ENCODE measurements at regions not wholly inside any gene's neighbourhood (a gene's known extent, or its start where the extent isn't known, plus 50 kb on each side); places are given as distances from the start of the nearest gene placed in this dataset.
"Not testable (repeated sequence)": the region's sequence is repeated elsewhere in the genome, so short reads cannot be mapped to it uniquely, and the experiment has no call there.

DNA sequence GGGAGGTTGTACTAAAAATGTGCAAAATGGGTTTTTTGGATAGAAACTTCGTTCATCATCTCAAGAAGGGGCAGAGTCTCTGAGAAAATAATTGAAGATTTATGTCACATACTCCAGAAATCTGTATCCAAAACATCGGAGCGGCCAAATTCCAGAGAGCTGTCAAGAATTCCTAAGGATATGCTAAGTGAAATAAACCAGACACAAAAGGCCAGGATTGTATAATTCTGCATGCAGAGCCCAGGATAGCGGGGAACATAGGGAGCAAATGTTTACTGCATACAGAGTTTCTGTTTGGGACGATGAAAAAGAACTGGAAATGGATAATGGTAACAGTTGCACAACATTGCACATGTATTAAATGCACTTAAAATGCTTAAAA is 224.2 kb upstream of the AUTS2 start:
- WGBS, 5 donors = 39 to 77% (median 69%) methylated on average over 5 of the region's 5 CpGs
- peak in 1 of 2 donors; percentile 78 for DNase-seq
- Histone ChIP-seq H3K4me1 (peaks cover 0 to 13% (median 4%) of the 10 kb centered on the region in 4 donors), H3K9me3 (no peaks in the 10 kb centered on the region), H3K27ac (no peak overlapping the region), H3K4me3 (no peak overlapping the region), H3K27me3 (no peaks in the 10 kb centered on the region), H3K36me3 (no peaks in the 10 kb centered on the region)
- intact Hi-C loops (cut with DNase I; ENCODE audit: low total_unique reads) = no loop called here
- no peak for TF ChIP-seq EP300 (IDR thresholded peaks at IDR 0.05)

DNA sequence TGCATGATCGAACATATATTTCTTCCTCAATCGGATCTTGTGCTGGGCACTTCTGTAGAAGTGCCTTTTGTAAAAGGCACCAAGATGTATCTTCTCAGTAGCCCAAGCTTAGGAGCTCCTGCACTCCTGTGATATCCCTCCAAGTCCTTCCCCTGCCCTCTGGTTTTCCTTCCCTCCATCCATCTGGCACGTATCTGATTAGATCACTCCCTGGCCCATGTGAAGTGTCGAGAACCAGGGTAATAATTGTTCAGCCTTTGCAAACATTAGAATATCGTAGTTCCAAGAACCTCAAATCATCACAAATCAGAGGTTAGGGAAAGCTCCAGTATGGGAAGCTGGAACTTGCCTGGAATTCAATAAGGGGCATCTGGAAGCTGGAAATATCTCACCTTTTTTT is 221.1 kb upstream of the AUTS2 start:
- Histone ChIP-seq H3K36me3 (no peaks in the 10 kb centered on the region), H3K9me3 (no peaks in the 10 kb centered on the region), H3K27me3 (no peaks in the 10 kb centered on the region), H3K4me3 (no peak overlapping the region), H3K4me1 (peaks cover 0 to 13% (median 4%) of the 10 kb centered on the region in 4 donors), H3K27ac (no peak overlapping the region)
- intact Hi-C loops (cut with DNase I; ENCODE audit: low total_unique reads) = no loop called here
- WGBS, 5 donors = 55 to 65% (median 62%) methylated on average over 5 of the region's 5 CpGs
- TF ChIP-seq, protein P1, sequence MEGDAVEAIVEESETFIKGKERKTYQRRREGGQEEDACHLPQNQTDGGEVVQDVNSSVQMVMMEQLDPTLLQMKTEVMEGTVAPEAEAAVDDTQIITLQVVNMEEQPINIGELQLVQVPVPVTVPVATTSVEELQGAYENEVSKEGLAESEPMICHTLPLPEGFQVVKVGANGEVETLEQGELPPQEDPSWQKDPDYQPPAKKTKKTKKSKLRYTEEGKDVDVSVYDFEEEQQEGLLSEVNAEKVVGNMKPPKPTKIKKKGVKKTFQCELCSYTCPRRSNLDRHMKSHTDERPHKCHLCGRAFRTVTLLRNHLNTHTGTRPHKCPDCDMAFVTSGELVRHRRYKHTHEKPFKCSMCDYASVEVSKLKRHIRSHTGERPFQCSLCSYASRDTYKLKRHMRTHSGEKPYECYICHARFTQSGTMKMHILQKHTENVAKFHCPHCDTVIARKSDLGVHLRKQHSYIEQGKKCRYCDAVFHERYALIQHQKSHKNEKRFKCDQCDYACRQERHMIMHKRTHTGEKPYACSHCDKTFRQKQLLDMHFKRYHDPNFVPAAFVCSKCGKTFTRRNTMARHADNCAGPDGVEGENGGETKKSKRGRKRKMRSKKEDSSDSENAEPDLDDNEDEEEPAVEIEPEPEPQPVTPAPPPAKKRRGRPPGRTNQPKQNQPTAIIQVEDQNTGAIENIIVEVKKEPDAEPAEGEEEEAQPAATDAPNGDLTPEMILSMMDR (IDR thresholded peaks at IDR 0.05) = no peak
- no peak for TF ChIP-seq EP300 (IDR thresholded peaks at IDR 0.05)
- TF ChIP-seq POLR2AphosphoS5 (IDR thresholded peaks at IDR 0.05) = no peak
- TF ChIP-seq POLR2A (IDR thresholded peaks at IDR 0.05) = no peak
- DNase-seq = no peak

DNA sequence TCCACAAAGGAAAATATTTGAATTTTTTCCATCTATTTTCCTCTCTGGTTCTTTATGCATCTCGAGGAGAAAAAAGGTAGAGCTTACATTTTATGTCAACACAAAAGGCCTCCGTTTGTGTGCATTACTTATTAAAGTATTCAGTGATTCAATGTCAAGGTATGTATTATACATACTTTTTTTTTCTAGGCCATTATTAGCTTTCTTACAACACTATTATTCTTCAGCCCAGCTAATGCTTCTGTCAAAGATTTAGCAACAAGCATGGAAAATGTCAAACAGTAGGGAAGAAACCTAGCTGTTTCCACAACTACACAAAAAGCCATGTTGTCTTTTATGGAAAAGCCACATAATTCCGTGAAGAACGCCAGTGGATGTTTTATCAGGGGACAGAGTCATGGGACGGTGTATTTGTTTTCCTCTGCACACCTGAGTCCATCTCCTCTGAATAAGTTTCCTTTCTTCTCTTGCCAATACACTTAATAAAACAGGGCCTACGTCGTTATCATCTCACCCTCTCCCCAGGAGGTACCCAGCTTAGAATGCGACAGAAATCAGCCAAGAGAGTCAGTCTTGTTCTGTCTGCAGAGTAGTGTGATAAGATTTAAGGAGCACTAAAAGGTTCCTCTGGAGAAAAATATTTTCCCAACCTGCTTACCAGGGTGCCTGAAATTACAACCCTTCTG is 209.7 kb upstream of the AUTS2 start:
- no peak overlapping the region for H3K4me3 ChIP-seq
- no peaks in the 10 kb centered on the region for H3K36me3 ChIP-seq
- intact Hi-C loops (cut with DNase I; ENCODE audit: low total_unique reads) = no loop called here
- 34 to 51% (median 38%) methylated on average over 8 of the region's 8 CpGs for WGBS, 5 donors
- DNase-seq = no peak
- H3K27me3 ChIP-seq = no peaks in the 10 kb centered on the region
- no peak overlapping the region for H3K27ac ChIP-seq
- peaks cover 0 to 7% (median 3%) of the 10 kb centered on the region in 4 donors for H3K4me1 ChIP-seq
- H3K9me3 ChIP-seq = no peaks in the 10 kb centered on the region
- TF ChIP-seq POLR2AphosphoS5 (IDR thresholded peaks at IDR 0.05) (no peak), POLR2A (IDR thresholded peaks at IDR 0.05) (no peak), EP300 (IDR thresholded peaks at IDR 0.05) (no peak)
- TF ChIP-seq, protein P1 (IDR thresholded peaks at IDR 0.05) = no peak

DNA sequence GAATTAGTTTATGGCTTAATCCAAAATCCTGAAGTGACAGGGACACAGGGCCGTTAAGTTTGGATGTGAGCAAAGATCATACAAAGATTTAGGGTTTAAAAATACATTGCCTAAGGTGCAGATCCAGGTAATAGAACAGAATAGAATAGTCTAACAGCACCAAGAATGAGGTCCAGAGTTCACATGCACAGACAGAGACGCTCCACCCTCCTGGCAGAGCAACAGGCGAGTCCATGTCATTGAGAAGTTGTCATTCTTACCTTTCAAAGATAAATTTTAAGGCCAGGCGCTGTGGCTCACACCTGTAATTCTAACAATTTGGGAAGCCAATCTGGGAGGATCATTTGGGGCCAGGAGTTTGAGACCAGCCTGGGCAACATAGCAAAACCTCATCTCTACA is 209.1 kb upstream of the AUTS2 start:
- Histone ChIP-seq H3K9me3 (no peaks in the 10 kb centered on the region), H3K4me1 (peaks cover 0 to 7% (median 3%) of the 10 kb centered on the region in 4 donors), H3K27ac (no peak overlapping the region), H3K4me3 (no peak overlapping the region), H3K27me3 (no peaks in the 10 kb centered on the region), H3K36me3 (no peaks in the 10 kb centered on the region)
- no peak for DNase-seq
- 37 to 75% (median 53%) methylated on average over 4 of the region's 4 CpGs for WGBS, 5 donors
- intact Hi-C loops (cut with DNase I; ENCODE audit: low total_unique reads) = no loop called here
- TF ChIP-seq POLR2A (IDR thresholded peaks at IDR 0.05) (no peak), EP300 (IDR thresholded peaks at IDR 0.05) (no peak), POLR2AphosphoS5 (IDR thresholded peaks at IDR 0.05) (no peak)
- TF ChIP-seq, protein P1 (IDR thresholded peaks at IDR 0.05) = no peak

DNA sequence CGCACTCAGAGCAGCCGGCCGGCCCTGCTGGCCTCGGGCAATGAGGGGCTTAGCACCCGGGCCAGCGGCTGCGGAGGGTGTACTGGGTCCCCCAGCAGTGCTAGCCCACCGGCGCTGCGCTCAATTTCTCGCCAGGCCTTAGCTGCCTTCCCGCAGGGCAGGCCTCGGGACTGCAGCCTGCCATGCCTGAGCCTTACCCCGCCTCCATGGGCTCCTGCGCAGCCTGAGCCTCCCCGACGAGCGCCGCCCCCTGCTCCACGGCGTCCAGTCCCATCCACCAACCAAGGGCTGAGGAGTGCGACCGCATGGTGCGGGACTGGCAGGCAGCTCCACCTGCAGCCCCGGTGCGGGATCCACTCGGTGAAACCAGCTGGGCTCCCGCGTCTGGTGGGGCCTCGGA is 204.4 kb upstream of the AUTS2 start:
- H3K27me3 ChIP-seq; H3K36me3 ChIP-seq; H3K27ac ChIP-seq; DNase-seq; H3K9me3 ChIP-seq; intact Hi-C loops (cut with DNase I; ENCODE audit: low total_unique reads); H3K4me3 ChIP-seq: not testable (repeated sequence)
- 93 to 98% (median 96%) methylated on average over 7 to 30 of the region's 30 CpGs for WGBS, 5 donors
- H3K4me1 ChIP-seq = peaks cover 0 to 15% (median 2%) of the 10 kb centered on the region in 4 donors
